GM10266 (cell line): ENCODE measurements at regions not wholly inside any gene's neighbourhood (a gene's known extent, or its start where the extent isn't known, plus 50 kb on each side); places are given as distances from the start of the nearest gene placed in this dataset.

Experiments used
- DNase-seq: peaks from one replicate; pipeline ENCODE4 v3.0.0; 2012; ENCODE audit errors: extremely low spot score
- TF ChIP-seq, protein P1 (sequence below): IDR thresholded peaks from 2 replicates; pipeline ENCODE4 v1.5.1; 2012; ENCODE audit warnings: mild to moderate bottlenecking, low read depth; ENCODE audit not compliant: control insufficient read depth, insufficient read depth; ENCODE audit errors: missing control alignments

DNA sequence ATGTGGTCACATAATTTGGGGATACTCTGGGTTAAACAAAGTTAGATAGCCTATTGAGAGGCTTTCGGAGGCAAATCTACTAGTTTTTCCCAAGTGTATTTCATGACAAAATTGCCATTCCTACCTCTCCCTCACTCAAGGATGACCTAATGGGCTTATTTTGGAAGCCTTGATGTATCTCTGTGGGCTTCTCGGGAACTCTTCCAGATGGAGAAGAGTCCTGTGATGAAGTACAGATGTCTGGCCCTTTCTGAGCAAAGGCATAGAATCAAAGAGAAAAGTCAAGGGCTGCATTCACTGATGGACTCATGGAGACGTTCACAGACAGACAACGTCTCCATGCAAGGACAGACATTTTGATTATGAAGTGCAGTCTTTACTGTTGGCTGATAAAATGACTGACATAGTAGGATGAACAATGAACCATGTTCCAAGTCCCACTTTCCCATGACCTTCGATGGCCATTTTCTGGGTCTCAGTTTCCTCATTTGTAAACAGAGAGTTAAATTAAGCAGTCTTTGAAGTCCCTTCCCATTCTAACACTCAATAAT is 347.2 kb upstream of the CD180 start:
- TF ChIP-seq, protein P1, sequence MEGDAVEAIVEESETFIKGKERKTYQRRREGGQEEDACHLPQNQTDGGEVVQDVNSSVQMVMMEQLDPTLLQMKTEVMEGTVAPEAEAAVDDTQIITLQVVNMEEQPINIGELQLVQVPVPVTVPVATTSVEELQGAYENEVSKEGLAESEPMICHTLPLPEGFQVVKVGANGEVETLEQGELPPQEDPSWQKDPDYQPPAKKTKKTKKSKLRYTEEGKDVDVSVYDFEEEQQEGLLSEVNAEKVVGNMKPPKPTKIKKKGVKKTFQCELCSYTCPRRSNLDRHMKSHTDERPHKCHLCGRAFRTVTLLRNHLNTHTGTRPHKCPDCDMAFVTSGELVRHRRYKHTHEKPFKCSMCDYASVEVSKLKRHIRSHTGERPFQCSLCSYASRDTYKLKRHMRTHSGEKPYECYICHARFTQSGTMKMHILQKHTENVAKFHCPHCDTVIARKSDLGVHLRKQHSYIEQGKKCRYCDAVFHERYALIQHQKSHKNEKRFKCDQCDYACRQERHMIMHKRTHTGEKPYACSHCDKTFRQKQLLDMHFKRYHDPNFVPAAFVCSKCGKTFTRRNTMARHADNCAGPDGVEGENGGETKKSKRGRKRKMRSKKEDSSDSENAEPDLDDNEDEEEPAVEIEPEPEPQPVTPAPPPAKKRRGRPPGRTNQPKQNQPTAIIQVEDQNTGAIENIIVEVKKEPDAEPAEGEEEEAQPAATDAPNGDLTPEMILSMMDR, result no peak
- no peak for DNase-seq

DNA sequence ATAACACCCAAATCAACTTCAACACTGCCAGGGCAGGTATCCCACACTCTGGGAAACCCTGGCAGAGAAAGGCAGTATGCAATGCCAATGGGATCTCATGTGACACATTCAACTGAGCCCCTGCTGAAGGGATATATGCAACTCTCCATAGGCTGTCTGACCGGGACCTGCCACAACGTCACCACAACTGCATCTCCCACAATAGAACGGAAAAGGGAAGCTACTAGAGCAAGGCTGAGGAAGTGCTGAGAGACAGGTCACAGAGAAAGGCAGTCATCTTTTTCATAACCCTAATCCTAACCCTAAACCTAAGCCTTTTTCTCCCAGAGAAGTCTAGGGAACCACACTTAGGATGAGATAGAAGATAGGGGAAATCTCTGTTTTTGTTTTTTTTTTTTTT is 345.9 kb upstream of the CD180 start:
- DNase-seq, result no peak
- TF ChIP-seq, protein P1, result no peak

DNA sequence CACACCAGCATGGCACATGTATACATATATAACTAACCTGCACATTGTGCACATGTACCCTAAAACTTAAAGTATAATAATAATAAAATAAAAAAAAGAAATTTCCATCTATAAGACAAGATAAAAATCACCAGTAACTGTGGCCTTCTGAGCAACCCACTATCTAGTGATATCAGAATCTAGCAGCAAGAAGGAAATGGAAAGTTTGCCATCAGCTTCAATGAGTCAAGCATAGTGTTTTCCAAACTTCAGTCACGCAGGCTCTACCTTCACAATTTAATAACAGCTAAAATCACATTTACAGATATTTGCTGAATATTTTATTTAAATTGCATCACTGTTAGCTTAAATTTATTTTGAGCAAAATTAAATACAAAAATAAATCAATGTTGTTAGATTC is 345.3 kb upstream of the CD180 start:
- TF ChIP-seq, protein P1, result no peak
- no peak for DNase-seq

DNA sequence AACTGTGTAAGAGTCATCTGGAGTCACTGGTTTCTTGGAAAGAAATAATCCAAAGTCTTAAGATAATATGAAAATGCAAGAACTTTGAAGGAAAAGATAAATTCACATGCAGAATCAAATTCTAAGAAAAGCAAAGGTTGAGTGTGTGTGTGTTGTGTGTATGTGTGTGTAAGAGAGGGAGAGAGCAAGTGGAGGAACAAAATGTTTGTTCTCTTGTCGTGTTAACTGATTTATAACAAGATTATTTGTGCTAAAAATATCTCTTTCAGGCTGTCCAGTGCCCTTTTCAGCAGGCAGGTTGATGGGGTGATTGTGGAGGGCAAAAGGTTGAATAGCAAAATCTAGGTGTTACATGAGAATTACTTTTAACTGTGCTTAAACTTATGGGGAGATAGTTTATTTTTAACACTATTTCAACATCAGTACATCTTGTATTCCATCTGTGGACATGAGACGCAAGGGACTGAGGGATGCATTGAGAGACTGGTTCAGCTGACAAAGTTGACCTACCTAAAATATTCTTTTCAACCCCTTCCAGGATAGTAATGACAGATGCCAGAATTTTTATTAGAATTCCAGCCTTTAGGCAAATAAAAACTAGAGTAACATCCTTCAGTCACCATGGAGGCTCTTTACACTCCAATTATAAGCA is 342.4 kb upstream of the CD180 start:
- no peak for DNase-seq

DNA sequence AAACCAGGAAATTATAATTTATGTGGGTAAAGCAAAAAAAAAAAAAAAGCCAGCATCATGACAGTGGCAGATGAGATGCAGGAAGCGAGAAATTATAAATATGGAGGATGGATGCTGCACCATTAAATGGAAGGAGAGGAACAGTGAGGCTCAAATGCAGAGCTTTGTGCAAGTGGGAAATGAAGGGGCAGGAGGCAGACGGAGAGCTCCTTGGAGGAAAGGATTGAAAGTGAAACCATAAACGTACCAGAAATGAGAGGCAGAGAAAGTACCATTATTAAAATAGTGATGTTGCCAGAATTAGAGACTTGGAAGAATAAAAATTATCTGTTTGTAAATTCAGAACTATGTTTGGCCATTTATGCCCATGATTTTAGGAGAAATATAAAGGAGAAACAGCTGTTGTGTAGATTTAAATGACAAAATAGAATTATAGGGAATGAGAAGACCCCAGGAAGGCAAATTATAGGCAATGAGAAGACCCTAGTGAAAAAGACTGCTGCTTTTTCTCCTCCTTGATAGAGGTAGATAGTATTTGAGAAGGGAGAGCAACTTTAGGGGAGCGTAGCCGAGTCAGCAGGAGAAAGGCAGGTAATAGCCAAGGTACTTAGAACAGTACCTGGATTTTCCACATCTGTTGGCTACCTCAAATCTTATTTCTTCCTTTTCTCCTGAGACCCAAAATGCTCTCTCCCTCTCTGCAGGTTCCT is 341.0 kb upstream of the CD180 start:
- no peak for DNase-seq

More for the DNA sequence above, 342.4 kb upstream of the CD180 start:
- TF ChIP-seq, protein P1, result no peak

DNA sequence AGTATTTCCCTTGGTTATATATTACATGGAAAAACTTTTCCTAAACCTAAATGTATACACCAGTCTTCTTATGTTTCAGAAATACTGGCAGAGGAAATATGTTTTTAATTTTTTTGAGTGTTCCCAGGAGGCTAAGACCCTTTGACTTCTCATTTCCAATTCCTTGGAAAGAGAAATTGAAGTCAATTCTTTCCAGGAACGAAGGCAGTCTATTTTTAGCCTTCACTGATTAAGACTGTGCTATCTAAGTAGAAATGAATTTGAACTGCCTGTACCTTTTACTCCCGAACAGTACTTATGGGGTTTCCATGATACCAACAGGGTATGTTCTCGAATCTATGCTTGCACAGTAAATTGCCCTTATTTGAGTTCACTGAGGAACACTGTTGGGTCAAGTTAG is 340.3 kb upstream of the CD180 start:
- no peak for DNase-seq
- TF ChIP-seq, protein P1, result no peak

More for the DNA sequence above, 341.0 kb upstream of the CD180 start:
- TF ChIP-seq, protein P1, result no peak
